Stimulated activated CD4-positive, alpha-beta T cell treated with anti-CD3 and anti-CD28 coated beads, Interleukin-1b, Interleukin-23, amount 100 ng/mL, for 48 hours (primary cell): ENCODE measurements at regions not wholly inside any gene's neighbourhood (a gene's known extent, or its start where the extent isn't known, plus 50 kb on each side); places are given as distances from the start of the nearest gene placed in this dataset.

Source experiments
- DNase-seq: peaks from one replicate; pipeline ENCODE4 v3.0.0-alpha.2; 2020

DNA sequence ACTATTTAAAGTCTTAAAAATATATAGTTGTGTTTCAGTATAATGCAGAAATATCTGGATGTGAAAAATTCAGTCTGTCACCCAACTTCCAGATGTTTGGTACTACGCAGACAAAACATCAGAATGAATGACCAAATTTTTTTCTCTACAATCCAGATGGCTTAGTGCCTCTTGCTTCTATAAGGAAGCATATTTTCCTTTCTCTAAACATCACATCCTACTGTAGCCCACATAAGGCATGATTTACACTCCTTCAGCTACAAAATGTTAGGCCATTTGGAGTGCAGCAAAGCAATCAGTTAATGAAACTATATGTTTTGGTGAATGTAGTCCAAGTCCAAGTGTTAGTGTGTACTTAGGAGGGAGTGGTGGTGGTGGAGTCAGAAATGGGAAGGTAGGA, 162.9 kb upstream of the SIX2 start:
- DNase-seq = no peak

DNA sequence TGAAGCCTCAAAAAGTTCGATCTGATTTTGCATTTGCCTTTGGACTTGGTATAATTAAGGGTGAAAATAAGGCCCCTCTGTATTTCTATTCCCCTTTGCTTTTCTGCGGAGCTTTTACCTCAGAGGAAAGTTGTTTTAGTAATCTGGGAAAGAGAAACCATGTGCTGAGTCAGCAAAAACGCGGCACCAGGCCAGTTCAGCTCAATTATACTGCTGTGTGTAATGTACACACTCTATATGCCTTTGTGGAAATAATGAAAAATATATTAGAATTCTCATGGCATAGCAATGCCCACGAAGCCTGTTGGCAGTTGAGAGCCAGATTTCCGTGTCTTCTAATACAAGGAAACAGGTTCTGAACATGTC, 161.9 kb upstream of the SIX2 start:
- no peak for DNase-seq

DNA sequence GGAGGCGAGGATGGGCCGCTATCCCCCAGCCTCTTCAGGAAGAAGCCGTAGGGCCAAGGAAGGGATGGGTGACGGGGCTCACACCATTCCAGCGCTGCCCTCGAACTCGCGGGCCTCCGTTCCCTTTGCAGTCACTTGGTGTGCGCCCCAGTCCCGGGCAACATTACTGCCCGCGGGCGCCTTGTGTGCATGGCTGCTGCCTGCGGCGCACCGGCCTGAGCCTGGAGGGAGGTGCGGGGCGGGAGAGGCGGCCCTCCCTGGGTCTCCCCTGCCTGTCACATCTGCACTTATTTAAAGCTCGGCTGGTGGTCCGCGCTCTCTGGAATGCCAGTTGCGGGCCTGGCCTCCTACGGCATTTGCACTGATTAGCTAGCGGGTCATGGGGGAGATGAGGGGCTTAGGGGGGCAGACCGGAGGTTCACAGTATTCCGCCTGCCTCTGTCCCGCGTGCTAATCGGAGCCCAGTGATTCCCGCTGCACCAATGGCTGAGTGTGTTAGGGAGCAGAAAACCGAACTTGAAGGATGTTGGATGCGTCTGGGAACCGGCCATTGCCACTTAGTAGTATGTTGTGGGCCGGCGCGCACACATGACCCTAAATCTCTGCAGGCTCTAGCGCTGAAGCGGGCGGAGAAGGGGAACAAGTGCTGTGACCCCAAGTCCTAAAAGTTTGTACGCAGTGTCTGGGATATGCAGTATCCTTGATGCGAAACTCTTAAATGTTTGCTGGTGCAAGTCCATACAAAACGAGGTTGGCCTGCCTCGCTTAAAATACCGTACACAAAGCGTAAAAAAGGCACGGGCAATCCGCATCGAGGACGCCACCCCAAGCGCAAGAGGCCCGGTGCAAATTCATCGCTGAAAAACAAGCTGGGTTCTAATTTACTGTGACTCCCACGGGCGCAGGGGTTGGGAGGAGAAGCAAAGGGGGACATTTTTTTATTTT, 161.2 kb upstream of the SIX2 start:
- DNase-seq = no peak

DNA sequence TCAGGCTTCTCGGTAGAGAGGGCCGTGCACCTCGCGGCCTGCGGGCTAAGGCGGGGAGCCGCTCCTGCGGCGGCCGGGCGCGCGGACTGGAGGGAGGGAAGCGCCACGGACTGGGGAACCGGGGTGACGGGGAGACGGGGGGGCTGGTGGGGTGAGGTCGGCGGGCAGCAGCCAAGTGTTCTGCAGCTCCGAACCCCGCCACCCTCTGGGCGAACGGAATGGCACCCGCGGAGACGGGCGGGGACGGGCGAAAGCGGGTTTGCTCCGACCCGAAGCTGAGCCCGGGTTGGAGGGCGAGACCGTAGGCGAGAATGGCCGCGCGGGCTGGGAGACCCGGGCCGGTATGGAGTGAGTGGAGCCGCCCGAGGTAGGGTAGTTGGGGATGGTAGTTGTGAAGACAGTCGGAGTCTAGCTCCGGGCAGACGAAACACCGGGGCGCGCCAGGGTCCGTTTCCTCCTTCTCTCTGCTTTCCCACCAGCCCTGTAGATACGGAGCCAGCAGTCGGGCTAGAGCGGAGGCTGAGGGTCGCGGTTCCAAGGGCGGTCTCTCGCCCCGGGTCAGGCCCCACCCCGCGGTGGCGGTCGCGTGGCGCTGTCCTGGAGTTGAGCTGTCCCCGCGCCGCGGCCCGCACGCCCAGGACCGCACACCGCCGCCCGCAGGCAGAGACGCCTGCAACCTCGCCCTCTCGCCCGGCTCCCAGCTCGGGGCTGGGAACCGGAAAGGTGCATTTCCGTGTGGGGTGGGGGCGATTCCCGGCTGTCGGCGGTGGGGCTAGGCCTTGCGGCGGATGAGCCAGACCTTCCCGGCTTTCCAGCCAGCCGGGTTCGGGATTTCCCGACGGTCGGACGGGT, 160.3 kb upstream of the SIX2 start:
- DNase-seq = no peak

DNA sequence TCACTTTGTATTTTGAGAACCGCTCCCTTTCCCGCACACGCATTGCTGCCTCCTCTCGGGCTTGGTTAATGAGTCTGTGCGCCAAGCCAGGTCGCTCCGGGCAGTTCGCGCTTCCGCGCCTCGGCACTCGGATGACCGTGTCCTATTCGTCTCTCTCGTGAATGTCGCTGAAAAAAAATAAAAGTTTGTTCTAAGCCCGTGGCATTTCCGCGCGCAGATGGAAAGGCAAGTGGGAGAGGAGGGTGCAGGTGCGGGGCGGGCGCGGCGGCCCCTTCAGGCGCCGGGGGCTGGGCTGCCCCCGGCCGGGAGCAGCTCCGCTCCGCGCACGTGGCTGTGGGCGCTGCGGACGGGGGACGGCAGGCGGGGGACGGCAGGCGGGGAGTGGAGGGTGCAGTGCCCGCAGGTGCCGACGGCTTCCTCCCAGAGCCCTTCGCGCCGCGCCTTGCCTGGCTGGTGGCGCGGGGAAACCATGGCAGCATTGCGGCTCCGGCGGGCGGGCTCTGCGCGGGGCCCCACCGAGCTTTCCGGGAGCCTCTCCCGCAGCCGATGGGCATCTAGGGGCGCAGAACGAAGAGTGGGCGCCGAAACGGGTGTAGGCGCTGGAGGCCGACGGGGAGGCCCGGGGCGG, 159.6 kb upstream of the SIX2 start:
- DNase-seq = no peak

DNA sequence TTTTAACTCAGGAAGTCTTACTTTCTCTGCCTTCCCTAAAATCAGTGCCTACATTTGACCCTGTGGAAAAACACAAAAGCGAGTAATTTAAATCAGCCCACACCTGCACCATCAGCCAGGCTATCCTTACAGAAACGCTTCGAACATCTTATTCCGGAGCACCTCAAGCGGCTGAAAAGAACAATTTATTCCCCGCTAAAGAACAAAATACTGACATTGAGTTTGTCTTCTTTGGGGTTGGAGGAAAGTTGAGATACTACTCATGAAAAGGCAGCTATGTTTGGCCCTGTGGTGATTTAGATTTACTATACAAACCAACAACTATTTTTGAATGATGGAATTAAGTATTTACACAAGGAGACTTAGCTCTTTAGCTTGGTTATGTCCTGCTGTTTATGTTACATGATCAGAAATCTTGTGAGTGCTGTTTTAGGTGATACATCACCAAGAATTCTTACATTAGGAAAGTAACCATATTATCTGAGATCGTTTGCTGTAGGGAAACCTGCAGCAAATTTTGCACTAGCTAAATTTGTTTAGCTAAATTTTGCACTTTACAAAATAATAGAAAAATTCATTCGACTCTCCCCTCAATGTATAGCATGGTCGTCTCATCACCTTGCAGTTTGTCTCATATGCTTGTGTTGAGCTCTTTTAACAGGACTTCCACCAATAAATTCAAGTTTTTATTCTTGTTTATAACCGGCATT, 158.8 kb upstream of the SIX2 start:
- DNase-seq = no peak

DNA sequence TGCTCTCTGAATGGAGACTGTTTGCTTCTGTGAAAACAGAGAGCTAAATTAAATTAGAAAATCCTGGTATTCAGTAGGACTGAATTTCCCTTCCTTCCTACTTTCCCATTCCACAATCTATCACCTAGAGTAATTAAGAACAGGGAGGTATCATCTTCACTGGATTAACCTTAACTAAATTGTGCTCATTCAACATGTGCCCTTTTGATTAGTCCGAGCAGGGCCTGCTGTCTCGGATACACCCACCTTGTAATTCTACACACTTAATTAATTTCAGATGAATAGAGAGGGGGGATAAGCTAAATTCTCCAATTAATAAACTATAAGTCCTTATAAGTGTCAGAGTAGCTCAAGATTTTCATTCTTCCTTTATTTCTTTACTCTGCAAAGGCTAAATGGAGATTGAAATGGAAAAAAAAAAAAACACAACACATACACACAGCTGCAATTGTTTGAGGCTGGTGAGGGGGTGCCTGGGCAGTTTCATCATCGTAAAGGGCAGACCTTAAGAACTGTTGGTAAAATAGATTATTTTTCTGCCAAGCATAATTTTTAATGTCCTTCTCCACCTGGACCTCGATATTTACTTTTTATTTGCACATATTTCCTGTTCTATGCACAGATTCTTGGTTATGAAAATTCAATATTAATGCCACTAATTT, 157.1 kb upstream of the SIX2 start:
- no peak for DNase-seq

DNA sequence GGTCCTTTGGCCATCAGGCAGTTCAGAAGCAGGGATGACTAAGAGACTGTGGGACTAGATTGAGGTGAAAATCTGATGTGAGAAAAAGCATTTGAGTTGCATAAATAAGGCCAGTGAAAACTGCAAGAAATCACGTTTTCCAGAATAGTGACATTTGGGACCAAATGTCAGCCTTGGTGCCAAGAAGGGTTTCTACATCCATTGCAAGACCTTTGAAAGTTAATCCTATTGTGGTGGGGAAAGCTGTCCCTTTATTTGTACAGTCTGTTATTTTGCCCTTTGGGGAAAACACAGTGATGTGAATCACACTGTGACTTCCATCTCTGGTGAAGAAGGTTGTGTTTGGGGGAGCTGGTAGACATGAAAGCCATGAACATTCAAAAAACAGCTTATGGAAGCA, 153.5 kb upstream of the SIX2 start:
- DNase-seq = no peak

DNA sequence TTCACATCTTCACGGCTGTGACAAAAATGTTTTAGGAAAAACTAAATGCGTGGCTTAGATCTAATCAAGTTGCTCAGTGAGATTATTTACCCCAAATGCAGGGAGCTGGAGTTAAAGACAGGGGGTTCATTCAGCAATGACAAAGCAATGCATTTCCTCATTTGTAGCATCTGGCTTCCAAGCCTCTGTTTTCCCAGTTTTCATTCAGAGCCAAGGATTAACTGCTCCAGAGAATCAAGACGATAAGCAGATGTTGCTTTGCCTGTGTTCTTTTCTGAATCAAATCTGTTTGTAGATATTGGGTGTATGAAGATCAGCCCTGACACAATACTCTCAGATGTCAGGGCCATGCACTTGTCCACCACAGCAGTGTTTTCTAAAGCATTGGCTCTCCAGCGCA, 147.4 kb upstream of the SIX2 start:
- DNase-seq = no peak

DNA sequence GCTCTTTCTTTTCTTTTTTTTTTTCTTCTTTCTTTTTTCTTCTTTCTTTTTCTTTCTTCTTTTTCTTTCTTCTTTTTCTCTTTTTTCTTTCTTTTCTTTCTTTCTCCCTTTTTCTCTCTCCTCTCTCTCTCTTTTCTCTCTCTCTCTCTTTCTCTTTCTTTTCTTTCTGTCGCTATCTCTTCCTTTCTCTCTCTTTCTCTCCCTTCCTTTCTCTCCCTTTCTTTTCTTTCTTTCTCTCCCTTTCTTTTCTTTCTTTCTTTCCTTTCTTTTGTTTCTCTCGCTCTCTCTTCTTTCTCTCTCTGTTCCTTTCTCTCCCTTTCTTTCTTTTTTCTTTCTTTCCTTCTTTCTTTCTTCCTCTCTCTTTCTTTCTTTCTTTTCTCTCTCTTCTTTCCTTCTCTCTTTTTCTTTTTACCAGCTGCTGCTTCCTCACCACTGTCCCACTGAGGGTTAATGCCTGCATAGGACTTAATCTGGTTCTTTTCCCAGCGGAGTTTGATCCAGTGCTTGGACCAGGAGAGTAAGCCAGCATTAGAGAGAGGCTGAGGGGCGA, 145.4 kb upstream of the SIX2 start:
- no peak for DNase-seq

DNA sequence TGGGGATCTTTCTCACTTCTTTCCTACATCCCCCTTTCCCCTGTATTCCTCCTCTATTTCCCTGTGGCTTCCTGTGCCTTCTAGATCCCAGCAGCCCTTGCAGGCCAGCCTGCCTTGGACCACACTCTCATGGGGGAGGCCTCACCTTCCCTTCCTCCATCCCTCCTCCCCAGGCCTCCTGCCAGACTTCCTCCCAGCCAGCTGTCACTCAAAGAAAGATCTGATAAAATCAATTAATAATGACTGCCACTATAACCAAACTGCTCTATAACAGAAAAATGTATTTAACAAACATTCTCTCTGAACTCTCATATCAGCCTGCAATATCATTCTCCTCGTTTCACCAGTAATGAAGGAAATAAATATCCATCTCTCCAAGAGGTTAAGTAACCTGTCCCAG, 144.9 kb upstream of the SIX2 start:
- no peak for DNase-seq

DNA sequence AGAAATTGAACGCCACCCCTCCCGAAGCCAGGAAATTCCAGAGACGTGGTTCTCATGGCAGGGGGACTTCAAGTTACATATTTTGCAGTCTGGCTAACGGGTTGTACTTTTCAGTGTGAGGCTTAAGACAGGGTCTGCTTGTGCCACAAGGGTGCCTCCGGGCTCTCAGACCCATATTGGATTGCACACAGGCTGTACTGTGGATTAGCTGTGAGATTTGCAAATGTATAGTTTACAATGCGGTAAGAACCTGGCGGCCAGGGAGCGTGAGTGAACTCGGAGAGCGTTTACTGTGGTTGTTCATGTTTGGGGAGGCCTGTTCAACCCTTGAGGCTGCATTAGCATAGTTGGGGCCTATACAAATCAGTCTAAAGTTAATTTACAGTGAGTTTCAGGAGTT, 143.9 kb upstream of the SIX2 start:
- no peak for DNase-seq

DNA sequence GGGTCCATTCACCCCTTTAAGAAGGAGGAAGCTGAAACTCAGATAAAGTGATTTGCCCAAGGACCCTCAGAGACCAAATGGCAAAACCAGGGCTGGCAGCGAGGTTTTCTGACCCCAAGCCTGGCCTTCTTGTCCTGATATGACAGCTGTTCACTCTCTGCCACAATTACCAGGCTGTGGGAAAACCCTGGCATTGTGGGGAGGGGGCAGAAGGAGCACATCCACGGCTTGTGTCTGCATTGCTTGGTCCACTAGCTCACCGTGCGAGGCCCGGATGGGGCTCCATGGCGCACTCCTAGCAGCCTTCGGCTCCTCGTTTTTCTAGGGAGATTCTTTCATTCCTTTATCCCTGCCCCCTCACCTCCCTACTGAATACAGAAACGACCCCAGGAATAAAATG, 143.4 kb upstream of the SIX2 start:
- DNase-seq = no peak

DNA sequence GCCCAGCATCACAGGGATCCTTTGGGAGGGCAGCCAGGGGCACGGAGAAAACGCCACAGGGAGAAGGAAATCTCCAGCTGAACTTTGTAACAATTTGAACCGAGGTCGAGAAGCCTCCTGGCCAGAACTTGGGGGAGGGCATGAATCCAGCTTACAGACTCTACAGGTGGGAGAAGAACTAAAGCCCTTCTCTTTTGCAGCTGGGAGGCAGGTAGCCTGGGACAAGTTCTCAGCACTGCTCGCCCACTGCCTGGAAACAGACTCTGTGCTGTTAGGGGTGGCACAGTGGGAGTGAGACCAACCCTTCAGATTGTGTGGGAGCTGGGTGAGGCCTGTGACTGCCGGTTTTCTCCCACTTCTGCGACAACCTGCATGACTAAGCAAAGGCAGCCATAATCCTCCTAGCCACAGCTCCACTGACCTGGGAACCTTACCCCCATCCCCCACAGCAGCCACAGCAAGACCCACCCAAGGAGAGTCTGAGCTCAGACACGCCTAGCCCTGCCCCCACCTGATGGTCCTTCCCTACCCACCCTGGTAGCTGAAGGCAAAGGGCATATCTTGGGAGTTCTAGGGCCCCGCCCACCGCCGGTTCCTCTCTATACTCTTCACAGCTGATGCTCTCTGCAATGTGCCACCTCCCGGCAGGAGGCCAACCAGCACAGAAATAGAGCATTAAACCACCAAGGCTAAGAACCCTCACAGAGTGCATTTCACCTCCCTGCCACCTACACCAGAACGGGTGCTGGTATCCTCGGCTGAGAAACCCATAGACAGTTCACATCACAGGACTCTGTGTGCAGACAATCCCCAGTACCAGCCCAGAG, 136.0 kb upstream of the SIX2 start:
- DNase-seq = no peak

DNA sequence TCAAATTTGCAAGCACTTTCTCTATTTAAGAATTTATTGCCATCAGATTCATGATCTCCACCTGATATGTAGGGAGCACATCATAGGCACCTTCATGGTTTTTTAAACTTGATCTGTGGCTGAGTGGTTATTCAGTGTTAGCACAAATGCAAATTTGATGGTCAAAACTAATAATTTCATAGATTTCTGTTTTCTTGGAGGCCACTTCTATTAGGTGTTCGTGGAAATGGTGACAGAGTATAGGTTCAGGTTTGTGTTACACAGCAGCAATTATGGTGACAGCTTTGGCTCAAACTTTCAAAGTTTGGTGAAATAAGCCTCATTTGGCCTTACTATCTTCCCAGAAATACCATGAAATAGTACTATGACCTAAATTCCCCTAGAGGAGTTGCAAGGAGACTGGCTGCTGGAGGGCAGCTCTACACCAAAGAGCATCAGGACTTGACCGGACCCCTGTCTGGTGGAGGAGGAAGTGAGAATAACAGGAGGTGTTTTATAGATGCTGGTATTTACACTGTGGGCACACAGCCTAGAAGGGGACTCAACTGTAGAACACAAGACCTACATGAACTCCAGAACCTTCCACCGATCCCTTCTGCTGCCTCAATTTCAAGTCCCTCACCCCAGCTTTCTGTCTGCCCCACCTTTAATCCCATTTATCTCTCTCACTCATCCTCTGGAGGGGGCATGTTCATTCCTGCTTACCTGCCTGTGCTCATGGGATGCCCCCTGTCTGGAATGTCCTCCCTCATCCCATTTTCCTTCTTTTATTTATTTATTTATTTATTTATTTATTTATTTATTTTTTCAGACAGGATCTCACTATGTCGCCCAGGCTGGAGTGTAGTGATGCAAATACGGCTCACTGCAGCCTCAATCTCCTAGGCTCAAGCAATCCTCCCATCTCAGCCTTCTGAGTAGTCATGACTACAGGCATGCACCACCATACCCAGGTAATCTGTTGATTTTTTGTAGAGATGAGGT, 132.9 kb upstream of the SIX2 start:
- no peak for DNase-seq

DNA sequence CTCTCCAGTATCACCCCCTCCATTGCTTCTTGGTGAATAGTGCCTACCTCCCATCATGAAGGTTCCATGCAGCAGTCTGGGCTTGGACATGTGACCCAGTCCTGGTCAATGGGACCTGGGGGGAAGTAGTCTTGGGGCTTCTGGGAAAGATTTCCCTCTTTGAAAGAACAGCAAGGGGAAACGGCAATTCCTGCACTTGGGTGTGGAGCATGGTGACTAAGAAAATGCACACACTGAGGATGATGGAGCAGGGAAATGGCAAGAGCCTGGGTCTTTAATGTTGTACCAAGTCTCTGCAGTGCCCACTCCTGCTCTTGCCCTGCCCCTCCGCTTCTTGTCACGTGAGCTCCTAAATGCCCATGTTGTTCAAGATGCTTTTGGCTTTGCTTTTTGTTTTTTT, 131.4 kb upstream of the SIX2 start:
- no peak for DNase-seq

DNA sequence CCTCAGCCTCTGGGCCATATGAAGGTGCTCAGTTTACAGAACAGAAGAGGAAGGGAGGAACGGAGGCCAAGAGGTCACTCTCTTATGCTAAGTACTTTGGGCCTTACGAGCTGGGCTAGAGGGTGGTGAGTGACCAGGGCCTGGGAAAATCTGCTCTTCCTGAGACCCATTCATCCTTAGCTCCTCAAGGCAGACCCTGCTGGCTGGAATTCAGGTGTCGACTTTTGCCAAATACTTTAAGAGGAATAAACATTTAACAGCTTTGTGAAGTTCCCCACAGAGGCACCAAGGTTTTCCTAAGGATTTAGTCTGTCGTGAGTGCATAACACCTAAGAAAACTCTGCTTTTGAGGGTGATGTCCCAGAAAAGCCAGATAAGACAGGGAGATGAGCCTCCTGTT, 129.7 kb upstream of the SIX2 start:
- no peak for DNase-seq

DNA sequence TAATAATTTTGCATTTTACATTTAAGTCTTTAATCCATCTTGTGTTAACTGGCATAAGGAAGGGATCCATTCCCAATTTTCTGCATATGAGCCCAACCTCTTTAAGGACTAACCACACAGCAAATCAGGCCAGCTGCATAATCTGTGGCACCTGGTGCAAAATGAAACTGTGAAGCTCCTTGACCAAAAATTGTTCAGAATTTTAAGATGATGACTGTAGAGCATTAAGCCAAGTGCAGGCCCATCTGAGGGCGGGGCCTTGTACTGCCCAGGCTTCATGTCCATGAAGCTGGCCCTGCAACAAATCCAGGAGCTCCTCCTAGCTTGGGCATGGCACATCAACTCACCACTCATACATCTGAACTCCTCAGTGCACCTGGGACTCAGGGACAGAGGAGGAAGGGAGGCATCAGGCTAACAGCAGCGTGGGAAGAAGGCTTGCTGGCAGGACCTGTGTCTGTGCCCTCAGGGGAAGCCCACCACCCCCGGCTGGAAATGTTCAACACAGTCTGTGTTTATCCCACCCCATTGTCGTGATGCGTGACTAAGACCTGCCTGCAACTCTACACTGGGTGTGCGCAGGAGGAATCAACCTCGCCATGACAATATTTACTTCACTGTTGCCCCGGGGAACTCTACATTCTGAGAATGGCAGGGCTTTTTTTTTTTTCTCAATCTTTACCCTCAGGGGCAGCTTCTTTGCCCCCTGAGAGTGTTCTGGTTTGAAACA, 128.9 kb upstream of the SIX2 start:
- DNase-seq = no peak

DNA sequence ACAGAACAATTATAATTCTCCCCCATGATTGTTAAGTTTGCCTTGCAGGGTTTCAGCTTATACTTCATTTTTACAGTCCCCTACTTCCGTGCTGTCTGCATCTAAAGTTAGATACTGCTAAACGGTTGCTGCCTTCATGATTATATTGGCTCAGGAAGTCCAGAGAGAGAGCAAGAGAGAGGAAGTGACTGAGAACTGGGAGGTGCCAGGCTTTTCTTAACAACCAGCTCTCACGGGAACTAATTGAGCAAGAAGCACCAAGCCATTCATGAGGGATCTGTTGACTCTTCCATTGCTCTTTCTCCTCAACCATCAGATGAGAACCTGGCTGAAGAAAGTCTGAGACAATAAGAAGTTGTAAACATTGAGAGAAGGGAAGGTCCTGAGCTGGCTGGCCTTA, 125.5 kb upstream of the SIX2 start:
- no peak for DNase-seq
